H1 (cell line): ENCODE measurements at regions not wholly inside any gene's neighbourhood (a gene's known extent, or its start where the extent isn't known, plus 50 kb on each side); places are given as distances from the start of the nearest gene placed in this dataset.

Experiments
- CEBPB ChIP-seq: IDR thresholded peaks from 2 replicates; pipeline ENCODE4 v1.6.1; 2012; ENCODE audit warnings: low read depth, low read length
- CHD7 ChIP-seq: fragments of 300-600 bp; sonication (generic); IDR thresholded peaks from 2 replicates; pipeline ENCODE4 v1.7.1; 2012; ENCODE audit warnings: low read length, moderate library complexity, mild to moderate bottlenecking, inconsistent platforms; ENCODE audit not compliant: insufficient replicate concordance
- E2F6 ChIP-seq: IDR thresholded peaks from 2 replicates; pipeline ENCODE4 v1.6.1; 2012; ENCODE audit warnings: inconsistent platforms
- EZH2 ChIP-seq: fragments of 200-600 bp; sonication (generic); IDR thresholded peaks from 2 replicates; pipeline ENCODE4 v1.7.1; 2012; ENCODE audit warnings: low read depth, mild to moderate bottlenecking, moderate library complexity, low read length, inconsistent platforms; ENCODE audit not compliant: severe bottlenecking
- JUND ChIP-seq: IDR thresholded peaks from 2 replicates; pipeline ENCODE4 v1.6.1; 2011; ENCODE audit warnings: mild to moderate bottlenecking, improper control_type of control experiment, low read length
- NRF1 ChIP-seq: IDR thresholded peaks from 2 replicates; pipeline ENCODE4 v1.6.1; 2011; ENCODE audit warnings: mild to moderate bottlenecking, low read depth, low read length, improper control_type of control experiment
- POLR2A ChIP-seq, 2 experiments: IDR thresholded peaks; 1 replicate in 1 of 2; 2 replicates in 1 of 2; pipeline ENCODE4 v1.6.1; 2011; ENCODE audit warnings: low read depth in 2 of 2, low read length in 2 of 2, mild to moderate bottlenecking in 2 of 2; ENCODE audit errors: control extremely low read depth in 1 of 2
- RAD21 ChIP-seq, 2 experiments: IDR thresholded peaks in 1 of 2; conservative IDR thresholded peaks in 1 of 2; 2 replicates each; pipeline ENCODE4 v1.6.1; 2011; ENCODE audit warnings: low read depth in 2 of 2, low read length in 2 of 2, improper control_type of control experiment in 1 of 2, inconsistent platforms in 1 of 2, mild to moderate bottlenecking in 1 of 2, moderate library complexity in 1 of 2
- SAP30 ChIP-seq: fragments of 300-600 bp; sonication (generic); IDR thresholded peaks from 2 replicates; pipeline ENCODE4 v1.7.1; 2012; ENCODE audit warnings: low read length, moderate library complexity, mild to moderate bottlenecking, inconsistent platforms; ENCODE audit not compliant: insufficient read depth, insufficient replicate concordance
- SIN3A ChIP-seq, 2 experiments: IDR thresholded peaks in 1 of 2; conservative IDR thresholded peaks in 1 of 2; 2 replicates each; pipeline ENCODE4 v1.6.1; 2011 to 2012; ENCODE audit warnings: low read length in 2 of 2, improper control_type of control experiment in 1 of 2, low read depth in 1 of 2, mild to moderate bottlenecking in 1 of 2
- TEAD4 ChIP-seq: IDR thresholded peaks from 2 replicates; pipeline ENCODE4 v1.6.1; 2012; ENCODE audit warnings: low read depth, low read length, inconsistent platforms, mixed read lengths

GRCh38 chr13:94825507-94825906 is 113.2 kb upstream of the SOX21 start (continued):
- TF ChIP-seq RAD21 (IDR thresholded peaks at IDR 0.05 in 1 of 2, conservative IDR thresholded peaks at IDR 0.05 in 1 of 2; ENCODE audit: low read depth in 2 of 2, low read length in 2 of 2) (peak in 1 of 2 experiments; percentile 22; a peak in 2 of 4 replicates), NRF1 (no peak), SAP30 (no peak), E2F6 (peak; percentile 62; the same call in 1 of the 2 replicates), SIN3A (conservative IDR thresholded peaks at IDR 0.05 in 1 of 2, IDR thresholded peaks at IDR 0.05 in 1 of 2; ENCODE audit: low read depth in 1 of 2, low read length in 2 of 2) (peak in 1 of 2 experiments; percentile 51; a peak in 1 of 4 replicates), JUND (no peak), CEBPB (0 out of 2 replicates have a peak, but pooled peaks have one; percentile 7), POLR2A (IDR thresholded peaks at IDR 0.05; ENCODE audit: control extremely low read depth in 1 of 2, low read depth in 2 of 2, low read length in 2 of 2) (no peak), CHD7 (no peak), EZH2 (no peak), TEAD4 (no peak)
